IMR-90 (cell line): ENCODE measurements at regions not wholly inside any gene's neighbourhood (a gene's known extent, or its start where the extent isn't known, plus 50 kb on each side); places are given as distances from the start of the nearest gene placed in this dataset.

Experiments used
- ATAC-seq: fragments of 200-7000 bp; cut with Tn5 transposase; 2 replicates; pipeline ENCODE4 v1.9.1; 2020; ENCODE audit warnings: low read depth, mild to moderate bottlenecking, moderate library complexity
- BruUV-seq: library from RNA; stranded (reverse); fragments of 400-500 nt; replicated peaks from 2 replicates; lab custom pipeline; 2021; lab: Mats Ljungman, UMichigan
- CTCF ChIA-PET: fragments of 300-600 bp; formaldehyde crosslinking; extraction: SDS; loops from one replicate; lab custom pipeline; 2021; ENCODE audit warnings: antibody characterized with exemption; lab: Yijun Ruan, JAX
- POLR2A ChIA-PET: fragments of 300-600 bp; sonication (Branson Sonifier 250); formaldehyde crosslinking; loops from one replicate; lab custom pipeline; 2022; ENCODE audit warnings: antibody characterized with exemption; ENCODE audit not compliant: unreplicated experiment; lab: Charles Lee
- DNase-seq: peaks from one replicate; pipeline ENCODE4 v3.0.0; 2013
- H2AFZ ChIP-seq: replicated peaks from 2 replicates; pipeline ENCODE3; 2013; ENCODE audit warnings: low read length, mild to moderate bottlenecking; ENCODE audit not compliant: poor library complexity
- H2AK5ac ChIP-seq: 2 replicates; pipeline ENCODE4 v1.6.1; 2013; ENCODE audit warnings: low read depth, low read length, inconsistent platforms
- H2AK9ac ChIP-seq: replicated peaks from 2 replicates; pipeline ENCODE3; 2013; ENCODE audit warnings: mild to moderate bottlenecking, low read depth, low read length, moderate library complexity; ENCODE audit not compliant: poor library complexity
- H2BK120ac ChIP-seq: 2 replicates; pipeline ENCODE4 v1.6.1; 2013; ENCODE audit warnings: low read depth, low read length, inconsistent platforms
- H2BK15ac ChIP-seq: 3 replicates; pipeline ENCODE4 v1.6.1; 2013; ENCODE audit warnings: low read depth, low read length, inconsistent platforms
- H2BK20ac ChIP-seq: 2 replicates; pipeline ENCODE4 v1.6.1; 2013; ENCODE audit warnings: low read depth, mild to moderate bottlenecking, inconsistent platforms, low read length, moderate library complexity
- H2BK5ac ChIP-seq: 2 replicates; pipeline ENCODE4 v1.6.1; 2013; ENCODE audit warnings: mild to moderate bottlenecking, low read depth, low read length, inconsistent platforms; ENCODE audit not compliant: poor library complexity, severe bottlenecking
- H3K14ac ChIP-seq: replicated peaks from 2 replicates; pipeline ENCODE4 v1.6.1; 2013; ENCODE audit warnings: low read depth, low read length, inconsistent platforms
- H3K18ac ChIP-seq: 2 replicates; pipeline ENCODE4 v1.6.1; 2013; ENCODE audit warnings: low read depth, low read length, control low read depth
- H3K23ac ChIP-seq: 2 replicates; pipeline ENCODE4 v1.6.1; 2013; ENCODE audit warnings: low read depth, low read length, inconsistent platforms
- H3K27ac ChIP-seq: 2 replicates; pipeline ENCODE4 v1.5.1; 2013; ENCODE audit warnings: mild to moderate bottlenecking, control low read depth, low read length; ENCODE audit not compliant: insufficient read depth
- H3K27me3 ChIP-seq: 2 replicates; pipeline ENCODE4 v1.6.1; 2013; ENCODE audit warnings: low read length; ENCODE audit not compliant: control insufficient read depth, insufficient read depth
- H3K36me3 ChIP-seq: 2 replicates; pipeline ENCODE4 v1.6.1; 2013; ENCODE audit warnings: low read length, mixed read lengths; ENCODE audit not compliant: control insufficient read depth, insufficient read depth
- H3K4ac ChIP-seq: 2 replicates; pipeline ENCODE4 v1.6.1; 2013; ENCODE audit warnings: low read depth, low read length, inconsistent platforms
- H3K4me1 ChIP-seq: 2 replicates; pipeline ENCODE4 v1.6.1; 2013; ENCODE audit warnings: low read length, mixed read lengths; ENCODE audit not compliant: control insufficient read depth, insufficient read depth
- H3K4me2 ChIP-seq: 2 replicates; pipeline ENCODE4 v1.6.1; 2013; ENCODE audit warnings: low read depth, mild to moderate bottlenecking, control low read depth, low read length, moderate library complexity
- H3K4me3 ChIP-seq: 2 replicates; pipeline ENCODE4 v1.5.1; 2013; ENCODE audit warnings: low read depth, mild to moderate bottlenecking, control low read depth, low read length, moderate library complexity; ENCODE audit not compliant: insufficient read depth
- H3K56ac ChIP-seq: 2 replicates; pipeline ENCODE4 v1.6.1; 2013; ENCODE audit warnings: low read length, inconsistent platforms; ENCODE audit not compliant: insufficient read depth; ENCODE audit errors: extremely low read depth
- H3K79me1 ChIP-seq, 2 experiments: 2 replicates each; pipeline ENCODE4 v1.6.1; 2013; ENCODE audit warnings: low read length in 2 of 2, inconsistent platforms in 1 of 2, low read depth in 1 of 2
- H3K9ac ChIP-seq: 2 replicates; pipeline ENCODE4 v1.6.1; 2013; ENCODE audit warnings: low read depth, low read length, control low read depth
- H3K9me1 ChIP-seq: 2 replicates; pipeline ENCODE4 v1.6.1; 2013; ENCODE audit warnings: low read length, inconsistent platforms; ENCODE audit not compliant: insufficient read depth
- H3K9me3 ChIP-seq: 2 replicates; pipeline ENCODE4 v1.6.1; 2013; ENCODE audit warnings: low read length; ENCODE audit not compliant: control insufficient read depth, insufficient read depth
- H4K20me1 ChIP-seq: 2 replicates; pipeline ENCODE4 v1.6.1; 2013; ENCODE audit warnings: low read length, inconsistent platforms; ENCODE audit not compliant: insufficient read depth
- H4K5ac ChIP-seq: 2 replicates; pipeline ENCODE4 v1.6.1; 2013; ENCODE audit warnings: mild to moderate bottlenecking, low read depth, low read length, control low read depth
- H4K8ac ChIP-seq, 2 experiments: 2 replicates each; pipeline ENCODE4 v1.6.1; 2013; ENCODE audit warnings: low read depth in 2 of 2, low read length in 2 of 2, control low read depth in 1 of 2, inconsistent platforms in 1 of 2
- H4K91ac ChIP-seq: 2 replicates; pipeline ENCODE4 v1.6.1; 2013; ENCODE audit warnings: low read depth, low read length, inconsistent platforms; ENCODE audit not compliant: insufficient read depth
- BHLHE40 ChIP-seq: fragments of 150-350 bp; IDR thresholded peaks from 2 replicates; pipeline ENCODE4 v1.6.1; 2016; ENCODE audit warnings: mild to moderate bottlenecking, low read depth, low read length
- CHD1 ChIP-seq: IDR thresholded peaks from 2 replicates; pipeline ENCODE4 v1.6.1; 2012; ENCODE audit warnings: low read depth, low read length, improper control_type of control experiment
- FOS ChIP-seq: fragments of 150-350 bp; IDR thresholded peaks from 2 replicates; pipeline ENCODE4 v1.6.1; 2016; ENCODE audit warnings: low read depth, low read length
- MAFK ChIP-seq: IDR thresholded peaks from 2 replicates; pipeline ENCODE4 v1.6.1; 2012; ENCODE audit warnings: low read depth, low read length, improper control_type of control experiment
- NFE2L2 ChIP-seq: fragments of 150-350 bp; IDR thresholded peaks from 2 replicates; pipeline ENCODE4 v1.6.1; 2016; ENCODE audit warnings: low read depth, mild to moderate bottlenecking, low read length
- POLR2A ChIP-seq: IDR thresholded peaks from 2 replicates; pipeline ENCODE4 v1.6.1; 2012; ENCODE audit warnings: mild to moderate bottlenecking, low read depth, low read length
- RCOR1 ChIP-seq: IDR thresholded peaks from 2 replicates; pipeline ENCODE4 v1.6.1; 2012; ENCODE audit warnings: mild to moderate bottlenecking, low read length, improper control_type of control experiment; ENCODE audit not compliant: insufficient replicate concordance
- RFX5 ChIP-seq: IDR thresholded peaks from 2 replicates; pipeline ENCODE4 v1.8.0; 2012; ENCODE audit warnings: low read depth, mild to moderate bottlenecking, low read length, moderate library complexity
- dilution Hi-C: fragments of 300-500 bp; cut with HindIII; formaldehyde crosslinking; loops from one replicate; pipeline ENCODE4 v1.14.3; 2018; ENCODE audit warnings: low sequenced_read_pairs; ENCODE audit not compliant: unreplicated experiment
- in situ Hi-C: fragments of 300-500 bp; cut with MboI; formaldehyde crosslinking; loops from 3 replicates; pipeline ENCODE4 v1.14.3; 2019; ENCODE audit warnings: low sequenced_read_pairs, inconsistent platforms, mixed read lengths
- intact Hi-C: fragments of 100-400 bp; cut with micrococcal nuclease; formaldehyde crosslinking; loops from 2 replicates; pipeline ENCODE4 v1.10.0; 2022
- TF ChIP-seq, protein P1 (sequence below): fragments of 150-350 bp; IDR thresholded peaks from 2 replicates; pipeline ENCODE4 v1.6.1; 2016; ENCODE audit warnings: low read depth, mild to moderate bottlenecking, low read length, moderate library complexity, borderline replicate concordance

GRCh38 chr2:12251749-12252148 lies 465.0 kb upstream of the TRIB2 start:
- Histone ChIP-seq H3K9me1 (no peaks in the 10 kb centered on the region), H3K27ac (no peak overlapping the region), H3K27me3 (no peaks in the 10 kb centered on the region), H3K9me3 (no peaks in the 10 kb centered on the region), H4K5ac (no peak overlapping the region), H3K4me1 (no peaks in the 10 kb centered on the region), H3K4me2 (no peak overlapping the region), H2BK120ac (no peak overlapping the region), H2AK5ac (no peak overlapping the region), H3K56ac (no peak overlapping the region), H4K8ac (no peak overlapping the region), H3K23ac (no peak overlapping the region), H2AK9ac (no peak overlapping the region), H3K4me3 (no peak overlapping the region), H2BK15ac (no peak overlapping the region), H2AFZ (no peak overlapping the region), H4K91ac (no peak overlapping the region), H2BK20ac (no peak overlapping the region), H3K79me1 (no peaks in the 10 kb centered on the region), H3K36me3 (no peaks in the 10 kb centered on the region), H3K9ac (no peak overlapping the region), H2BK5ac (no peak overlapping the region), H3K14ac (no peak overlapping the region), H3K18ac (no peak overlapping the region), H4K20me1 (no peaks in the 10 kb centered on the region), H3K4ac (no peak overlapping the region)
- dilution Hi-C loops (no loop called here), in situ Hi-C loops (no loop called here), intact Hi-C loops (no loop called here)
- BruUV-seq = no TSS peak
- POLR2A ChIA-PET = no interaction called here
- ATAC-seq (no peak), DNase-seq (no peak)
- CTCF ChIA-PET = no interaction called here
- no peak for TF ChIP-seq RCOR1
- no peak for TF ChIP-seq POLR2A
- TF ChIP-seq BHLHE40 = no peak
- TF ChIP-seq, protein P1, sequence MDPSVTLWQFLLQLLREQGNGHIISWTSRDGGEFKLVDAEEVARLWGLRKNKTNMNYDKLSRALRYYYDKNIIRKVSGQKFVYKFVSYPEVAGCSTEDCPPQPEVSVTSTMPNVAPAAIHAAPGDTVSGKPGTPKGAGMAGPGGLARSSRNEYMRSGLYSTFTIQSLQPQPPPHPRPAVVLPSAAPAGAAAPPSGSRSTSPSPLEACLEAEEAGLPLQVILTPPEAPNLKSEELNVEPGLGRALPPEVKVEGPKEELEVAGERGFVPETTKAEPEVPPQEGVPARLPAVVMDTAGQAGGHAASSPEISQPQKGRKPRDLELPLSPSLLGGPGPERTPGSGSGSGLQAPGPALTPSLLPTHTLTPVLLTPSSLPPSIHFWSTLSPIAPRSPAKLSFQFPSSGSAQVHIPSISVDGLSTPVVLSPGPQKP = no peak
- no peak for TF ChIP-seq FOS
- no peak for TF ChIP-seq RFX5
- TF ChIP-seq MAFK = no peak
- no peak for TF ChIP-seq NFE2L2
- no peak for TF ChIP-seq CHD1
